ENCODE measurements at regions not wholly inside any gene's neighbourhood (a gene's known extent, or its start where the extent isn't known, plus 50 kb on each side); places are given as distances from the start of the nearest gene placed in this dataset.

- DNase-seq (ENCODE audit: low read depth) = no peak
- H3K4me3 ChIP-seq (ENCODE audit: low read depth, low read length) = no peak overlapping the region
- TF ChIP-seq CTCF (IDR thresholded peaks at IDR 0.05; ENCODE audit: insufficient read depth, low read length) = no peak
These were observed 1666.8 kb upstream of the TMEFF2 start for GRCh38 chr2:193861557-193861956.

DNA sequence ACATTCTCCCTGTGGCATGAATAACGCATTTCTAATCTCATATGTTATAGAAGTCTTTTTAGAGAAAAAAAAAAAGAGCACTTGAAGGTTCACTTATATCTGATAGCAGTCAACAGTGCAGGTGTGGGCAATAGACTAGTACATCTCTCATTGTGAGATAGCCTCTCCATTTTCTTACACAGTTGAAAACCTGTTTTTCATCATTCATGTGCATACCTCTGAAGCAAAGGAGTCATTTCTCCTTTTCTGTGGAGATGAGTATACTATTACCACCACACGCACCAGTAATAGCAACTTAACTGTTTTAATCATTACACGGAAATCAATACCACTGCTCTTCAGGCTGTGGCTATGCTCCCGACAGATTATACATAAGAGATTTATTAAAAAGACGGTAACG, 1653.3 kb upstream of the TMEFF2 start:
- TF ChIP-seq CTCF (IDR thresholded peaks at IDR 0.05; ENCODE audit: insufficient read depth, low read length) = no peak

GRCh38 chr2:193847130-193847529, 1652.4 kb upstream of the TMEFF2 start:
- peak; percentile 82 for DNase-seq (ENCODE audit: low read depth)
- no peak for TF ChIP-seq CTCF (IDR thresholded peaks at IDR 0.05; ENCODE audit: insufficient read depth, low read length)
- H3K4me3 ChIP-seq (ENCODE audit: low read depth, low read length) = no peak overlapping the region

More for the DNA sequence above, 1653.3 kb upstream of the TMEFF2 start:
- no peak for DNase-seq (ENCODE audit: low read depth)
- H3K4me3 ChIP-seq (ENCODE audit: low read depth, low read length) = no peak overlapping the region

DNA sequence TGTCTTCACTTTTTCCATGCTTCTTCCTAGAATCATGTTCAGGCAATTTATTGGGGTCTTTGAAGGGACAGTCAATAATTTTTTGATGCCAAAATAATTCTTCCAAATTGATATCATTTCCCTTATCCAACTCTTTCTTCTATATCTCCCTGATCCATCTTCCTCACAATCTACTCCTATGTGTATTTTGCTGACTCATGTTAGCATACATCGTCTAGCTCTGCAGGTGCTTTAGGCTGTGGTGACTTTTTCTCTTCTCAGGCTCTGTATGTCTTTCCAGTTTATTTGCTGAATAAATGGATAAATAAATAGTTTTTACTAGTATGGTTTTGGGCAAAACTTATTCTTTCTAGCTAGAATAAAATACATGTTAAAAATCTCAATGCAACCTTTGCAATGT, 1650.9 kb upstream of the TMEFF2 start:
- no peak for TF ChIP-seq CTCF (IDR thresholded peaks at IDR 0.05; ENCODE audit: insufficient read depth, low read length)
- no peak overlapping the region for H3K4me3 ChIP-seq (ENCODE audit: low read depth, low read length)
- DNase-seq (ENCODE audit: low read depth) = no peak

GRCh38 chr2:193843675-193844074, 1648.9 kb upstream of the TMEFF2 start:
- H3K4me3 ChIP-seq (ENCODE audit: low read depth, low read length) = no peak overlapping the region
- no peak for DNase-seq (ENCODE audit: low read depth)
- TF ChIP-seq CTCF (IDR thresholded peaks at IDR 0.05; ENCODE audit: insufficient read depth, low read length) = no peak

- no peak overlapping the region for H3K4me3 ChIP-seq (ENCODE audit: low read depth, low read length)
- TF ChIP-seq CTCF (IDR thresholded peaks at IDR 0.05; ENCODE audit: insufficient read depth, low read length) = no peak
- peak; percentile 77 for DNase-seq (ENCODE audit: low read depth)
These were observed 1646.8 kb upstream of the TMEFF2 start for GRCh38 chr2:193841384-193842150.

All from fibroblast of the aortic adventitia (primary cell).